Heart left ventricle (tissue), 16 donors: ENCODE measurements at regions not wholly inside any gene's neighbourhood (a gene's known extent, or its start where the extent isn't known, plus 50 kb on each side); places are given as distances from the start of the nearest gene placed in this dataset.

Experiments
- ATAC-seq, 4 donors: fragments of 200-7000 bp; cut with Tn5 transposase; one replicate each; pipeline ENCODE4 v1.9.1; 2020 to 2022; ENCODE audit warnings: moderate library complexity in 4 of 4, mild to moderate bottlenecking in 3 of 4, moderate number of reproducible peaks in 1 of 4
- DNase-seq, 5 donors: peaks; one replicate each; pipeline ENCODE4 v3.0.0-alpha.2; 2020
- H3K27ac ChIP-seq, 12 donors: fragments of 200-600 bp; sonication (generic) in 4 of 12; one replicate each; pipeline versions ENCODE4 v1.5.0 to v1.8.0; 2016 to 2022; ENCODE audit warnings: mild to moderate bottlenecking in 2 of 12
- H3K27me3 ChIP-seq, 9 donors: fragments of 200-600 bp; sonication (generic) in 2 of 9; one replicate each; pipeline versions ENCODE4 v1.5.1 to v1.8.0; 2016 to 2022; ENCODE audit warnings: mild to moderate bottlenecking in 3 of 9
- H3K36me3 ChIP-seq, 9 donors: fragments of 200-600 bp; sonication (generic) in 2 of 9; one replicate each; pipeline versions ENCODE4 v1.5.0 to v1.8.0; 2018 to 2022; ENCODE audit warnings: mild to moderate bottlenecking in 2 of 9
- H3K4me1 ChIP-seq, 12 donors: fragments of 200-600 bp; sonication (generic) in 4 of 12; one replicate each; pipeline versions ENCODE4 v1.5.0 to v1.8.0; 2016 to 2022; ENCODE audit warnings: mild to moderate bottlenecking in 3 of 12
- H3K4me3 ChIP-seq, 12 donors: fragments of 200-600 bp; sonication (generic) in 4 of 12; one replicate each; pipeline versions ENCODE4 v1.5.0 to v1.8.0; 2017 to 2022; ENCODE audit warnings: mild to moderate bottlenecking in 9 of 12, moderate library complexity in 4 of 12
- H3K9me3 ChIP-seq, 12 donors: fragments of 200-600 bp; sonication (generic) in 4 of 12; one replicate each; pipeline versions ENCODE4 v1.5.0 to v1.8.0; 2016 to 2022; ENCODE audit warnings: mild to moderate bottlenecking in 1 of 12
- CTCF ChIP-seq, 12 donors: fragments of 200-600 bp; sonication (generic) in 4 of 12; IDR thresholded peaks; one replicate each; pipeline versions ENCODE4 v1.5.0 to v1.8.0; 2018 to 2022; ENCODE audit warnings: antibody characterized with exemption in 12 of 12, mild to moderate bottlenecking in 5 of 12
- POLR2A ChIP-seq, 2 donors: fragments of 450-650 bp; IDR thresholded peaks; one replicate each; pipeline ENCODE4 v1.6.1; 2017; ENCODE audit warnings: antibody characterized with exemption in 2 of 2, mild to moderate bottlenecking in 2 of 2, moderate library complexity in 2 of 2
- WGBS, 4 donors: extraction: QIAGEN DNeasy Blood & Tissue Kit in 2 of 4; methylation state at CpG; one replicate each; pipeline versions ENCODE4 v1.1.5 to v1.1.7; 2013 to 2018; 5-methylcytosine and 5-hydroxymethylcytosine counted together
- intact Hi-C, 10 donors: fragments of 100-400 bp; cut with DNase I; formaldehyde crosslinking; loops; one replicate each; pipeline versions ENCODE4 v1.11.1 to v1.14.2; 2022
- donor health status: ischemic (EF 13 %, LVEDD 7.1; RV severe dilation, severe dysfunction).
- donor health status: healthy with polysubstance abuse.
- donor health status: DM: no; HTN: yes; CAD: no.
- donor health status: DM: no; HTN: no; CAD: no.
- donor health status: ischemic (EF 25% LVEDD 6.9; RV normal size, moderate dysfunction).
- donor health status: ischemic (EF 25% LVEDD 5.7; RV mildly dilated, moderate dysfunction).
- donor health status: healthy.
- donor health status: DM: yes; HTN: yes; CAD: no.
- donor health status: ischemic (EF 35%, LVEDD 5.7; RV mildly dilated, moderate dysfunction).
- donor health status: nonischemic (EF 11% LVEDD 7.7; RV severe dilation, severe dysfunction).
- donor health status: DM: yes; HTN: yes; CAD: no.
- donor health status: PGD.
- donor health status: ischemic (EF 29% LVEDD 5.4; RV normal size, mild dysfunction).
- donor health status: nonischemic (EF 23%, LVEDD 6.1; RV moderate dilation, normal function).

GRCh38 chr5:108620516-108620915 lies 127.2 kb upstream of the FER start:
- WGBS, 4 donors: 69 to 74% (median 72%) methylated on average over 6 of the region's 6 CpGs
- ATAC-seq: no peak

GRCh38 chr5:108619815-108620214 lies 127.9 kb upstream of the FER start:
- WGBS, 4 donors: 90 to 93% (median 92%) methylated on average over 10 of the region's 10 CpGs
- intact Hi-C loops: no loop called here
- no peak overlapping the region for H3K27ac ChIP-seq
- ATAC-seq: no peak
- TF ChIP-seq CTCF (IDR thresholded peaks at IDR 0.05): no peak
- no peak for TF ChIP-seq POLR2A (IDR thresholded peaks at IDR 0.05)
- H3K36me3 ChIP-seq: no peaks in the 10 kb centered on the region
- no peaks in the 10 kb centered on the region for H3K4me1 ChIP-seq
- no peaks in the 10 kb centered on the region for H3K27me3 ChIP-seq
- H3K9me3 ChIP-seq: no peaks in the 10 kb centered on the region
- DNase-seq: no peak
- no peak overlapping the region for H3K4me3 ChIP-seq

More at GRCh38 chr5:108620516-108620915, 127.2 kb upstream of the FER start:
- H3K4me3 ChIP-seq: no peak overlapping the region
- H3K4me1 ChIP-seq: no peaks in the 10 kb centered on the region
- TF ChIP-seq CTCF (IDR thresholded peaks at IDR 0.05): no peak
- no peak for TF ChIP-seq POLR2A (IDR thresholded peaks at IDR 0.05)
- no peaks in the 10 kb centered on the region for H3K36me3 ChIP-seq
- no peak overlapping the region for H3K27ac ChIP-seq
- DNase-seq: no peak
- intact Hi-C loops: no loop called here
- H3K9me3 ChIP-seq: no peaks in the 10 kb centered on the region
- H3K27me3 ChIP-seq: no peaks in the 10 kb centered on the region

GRCh38 chr5:108617467-108618435 lies 129.9 kb upstream of the FER start:
- Histone ChIP-seq H3K27me3 (no peaks in the 10 kb centered on the region), H3K36me3 (no peaks in the 10 kb centered on the region), H3K9me3 (peaks cover 0 to 4% (median 0%) of the 10 kb centered on the region in 12 donors), H3K4me3 (no peak overlapping the region), H3K27ac (no peak overlapping the region), H3K4me1 (no peaks in the 10 kb centered on the region)
- ATAC-seq (no peak), DNase-seq (no peak)
- TF ChIP-seq CTCF (IDR thresholded peaks at IDR 0.05) (no peak), POLR2A (IDR thresholded peaks at IDR 0.05) (no peak)
- 70 to 80% (median 73%) methylated on average over 8 of the region's 8 CpGs for WGBS, 4 donors
- intact Hi-C loops: no loop called here

- no peak overlapping the region for H3K4me3 ChIP-seq
- 67 to 78% (median 74%) methylated on average over 2 of the region's 2 CpGs for WGBS, 4 donors
- intact Hi-C loops: no loop called here
- H3K27me3 ChIP-seq: no peaks in the 10 kb centered on the region
- ATAC-seq (no peak), DNase-seq (no peak)
- TF ChIP-seq POLR2A (IDR thresholded peaks at IDR 0.05) (no peak), CTCF (IDR thresholded peaks at IDR 0.05) (no peak)
- no peaks in the 10 kb centered on the region for H3K36me3 ChIP-seq
- no peak overlapping the region for H3K27ac ChIP-seq
- peaks cover 0 to 13% (median 0%) of the 10 kb centered on the region in 12 donors for H3K9me3 ChIP-seq
- no peaks in the 10 kb centered on the region for H3K4me1 ChIP-seq
Measured at GRCh38 chr5:108615216-108615615, 132.5 kb upstream of the FER start.
